Right atrium auricular region (tissue), 2 donors: ENCODE measurements at regions not wholly inside any gene's neighbourhood (a gene's known extent, or its start where the extent isn't known, plus 50 kb on each side); places are given as distances from the start of the nearest gene placed in this dataset.

Experiments used
- DNase-seq: peaks from one replicate; pipeline ENCODE4 v3.0.0-alpha.2; 2019; ENCODE audit warnings: low spot score
- H3K27ac ChIP-seq, 2 donors: fragments of 200-600 bp; sonication (generic); 1 replicate in 1 of 2; 2 replicates in 1 of 2; pipeline ENCODE4 v1.5.1; 2016 to 2019
- H3K27me3 ChIP-seq, 2 donors: fragments of 200-600 bp; sonication (generic); one replicate each; pipeline versions ENCODE4 v1.5.1 to v1.6.0; 2017 to 2019
- H3K36me3 ChIP-seq: fragments of 200-600 bp; sonication (generic); one replicate; pipeline ENCODE4 v1.5.1; 2016
- H3K4me1 ChIP-seq, 2 donors: fragments of 200-600 bp; sonication (generic); one replicate each; pipeline versions ENCODE4 v1.5.1 to v1.6.0; 2017 to 2019
- H3K4me3 ChIP-seq, 2 donors: fragments of 200-600 bp; sonication (generic); 1 replicate in 1 of 2; 2 replicates in 1 of 2; pipeline ENCODE4 v1.5.1; 2017 to 2019; ENCODE audit warnings: mild to moderate bottlenecking in 1 of 2, moderate library complexity in 1 of 2
- H3K9me3 ChIP-seq, 2 donors: fragments of 200-600 bp; sonication (generic); one replicate each; pipeline ENCODE4 v1.5.1; 2019
- CTCF ChIP-seq, 2 donors: fragments of 200-600 bp; sonication (generic); IDR thresholded peaks; one replicate each; pipeline ENCODE4 v1.5.1; 2019; ENCODE audit warnings: antibody characterized with exemption in 2 of 2

- H3K4me1 ChIP-seq, result no peaks in the 10 kb centered on the region
- no peaks in the 10 kb centered on the region for H3K27me3 ChIP-seq
- H3K27ac ChIP-seq, result no peak overlapping the region
- H3K9me3 ChIP-seq, result no peaks in the 10 kb centered on the region
- TF ChIP-seq CTCF (IDR thresholded peaks at IDR 0.05), result no peak
- H3K36me3 ChIP-seq, result no peaks in the 10 kb centered on the region
- DNase-seq, result no peak
- no peak overlapping the region for H3K4me3 ChIP-seq
These were observed 184.4 kb upstream of the ALG10B start for GRCh38 chr12:38132139-38132538.

DNA sequence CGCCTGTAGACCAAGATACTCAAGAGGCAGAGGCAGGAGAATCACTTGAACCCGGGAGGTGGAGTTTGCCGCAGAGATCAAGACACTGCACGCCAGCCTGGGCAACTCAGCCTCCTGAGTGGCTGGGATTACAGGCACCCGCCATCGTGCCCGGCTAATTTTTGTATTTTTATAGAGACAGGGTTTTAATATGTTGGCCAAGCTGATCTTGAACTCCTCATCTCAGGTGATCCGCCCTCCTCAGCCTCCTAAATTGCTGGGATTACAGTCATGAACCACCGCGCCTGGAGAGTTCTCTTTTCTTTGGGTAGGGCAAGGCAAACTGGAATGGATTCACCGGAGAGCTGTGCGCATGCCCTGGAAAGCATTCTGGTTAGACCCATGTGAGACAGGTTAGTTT, 179.3 kb upstream of the ALG10B start:
- TF ChIP-seq CTCF (IDR thresholded peaks at IDR 0.05), result no peak
- Histone ChIP-seq H3K4me3 (no peak overlapping the region), H3K9me3 (no peaks in the 10 kb centered on the region), H3K27ac (no peak overlapping the region), H3K4me1 (peaks cover 0 to 9% of the 10 kb centered on the region in 2 donors), H3K27me3 (no peaks in the 10 kb centered on the region), H3K36me3 (no peaks in the 10 kb centered on the region)
- peak; percentile 50 for DNase-seq

DNA sequence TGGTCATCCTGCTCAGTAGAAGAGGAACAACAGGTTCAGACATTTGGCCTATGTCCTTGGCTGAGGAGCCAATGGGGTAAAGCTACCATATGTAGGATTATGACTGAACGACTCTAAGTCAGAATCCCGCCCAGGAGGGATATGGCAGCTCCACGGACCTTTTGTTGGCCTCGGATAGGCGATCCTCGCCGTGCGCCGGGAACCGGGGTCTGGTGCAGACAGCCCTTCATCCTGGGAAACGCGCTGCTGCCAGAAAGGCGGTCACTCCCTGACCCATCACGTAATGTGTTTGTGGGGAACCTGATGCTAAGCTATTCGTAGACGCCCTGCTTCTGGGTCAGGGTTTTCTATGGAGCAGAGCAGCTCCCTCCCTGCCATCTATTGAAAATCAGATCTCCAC, 178.9 kb upstream of the ALG10B start:
- TF ChIP-seq CTCF (IDR thresholded peaks at IDR 0.05), result no peak
- Histone ChIP-seq H3K4me3 (no peak overlapping the region), H3K27me3 (no peaks in the 10 kb centered on the region), H3K36me3 (no peaks in the 10 kb centered on the region), H3K4me1 (peaks cover 0 to 9% of the 10 kb centered on the region in 2 donors), H3K27ac (no peak overlapping the region), H3K9me3 (no peaks in the 10 kb centered on the region)
- peak; percentile 43 for DNase-seq

DNA sequence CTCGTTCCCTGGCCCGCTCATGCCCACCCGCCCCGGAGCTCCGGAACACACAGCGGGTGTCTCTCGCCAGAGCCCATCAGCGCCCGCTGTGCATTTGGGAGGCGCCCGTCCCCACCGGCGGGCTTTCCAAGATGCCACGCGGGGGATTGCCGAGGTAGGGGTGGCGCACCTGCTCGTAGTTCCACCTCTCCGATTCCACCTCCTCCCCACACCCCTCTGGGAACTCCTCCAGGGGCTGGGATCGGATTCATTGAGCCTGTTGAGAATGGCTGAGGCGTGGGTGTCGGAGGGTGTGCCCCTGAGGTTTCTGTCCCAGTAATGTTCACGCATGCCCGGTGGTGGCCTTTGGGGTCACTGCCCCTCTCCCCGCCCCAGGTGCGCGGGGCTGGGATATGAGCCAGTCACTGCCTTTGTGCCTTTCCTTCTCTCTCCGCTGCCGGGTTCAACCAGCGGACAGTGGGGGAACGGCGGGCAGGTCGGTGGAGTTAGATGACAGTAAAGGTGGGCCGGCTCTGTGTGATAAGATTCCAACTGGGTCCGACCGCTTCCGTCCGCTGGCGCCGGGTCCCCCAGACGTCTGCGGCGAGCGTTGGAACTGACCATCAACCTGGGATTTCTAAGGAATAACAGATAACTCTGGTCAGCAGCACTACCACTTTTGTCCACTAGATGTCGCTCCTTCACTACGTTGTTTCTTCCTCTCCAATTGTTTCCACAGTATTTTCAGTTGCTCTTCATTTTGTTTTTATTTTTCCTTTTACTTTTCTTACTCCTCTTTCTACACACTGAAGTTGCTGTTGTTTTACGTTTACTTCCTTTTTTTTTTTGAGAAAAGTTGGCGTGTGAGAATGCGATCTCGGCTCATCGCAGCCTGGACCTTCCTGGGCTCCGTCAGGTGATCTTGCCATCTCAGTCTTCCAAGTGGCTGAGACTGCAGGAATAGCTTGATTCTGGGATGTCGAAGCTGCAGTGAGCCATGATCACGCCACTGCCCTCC, 178.1 kb upstream of the ALG10B start:
- DNase-seq, result peak; percentile 80

DNA sequence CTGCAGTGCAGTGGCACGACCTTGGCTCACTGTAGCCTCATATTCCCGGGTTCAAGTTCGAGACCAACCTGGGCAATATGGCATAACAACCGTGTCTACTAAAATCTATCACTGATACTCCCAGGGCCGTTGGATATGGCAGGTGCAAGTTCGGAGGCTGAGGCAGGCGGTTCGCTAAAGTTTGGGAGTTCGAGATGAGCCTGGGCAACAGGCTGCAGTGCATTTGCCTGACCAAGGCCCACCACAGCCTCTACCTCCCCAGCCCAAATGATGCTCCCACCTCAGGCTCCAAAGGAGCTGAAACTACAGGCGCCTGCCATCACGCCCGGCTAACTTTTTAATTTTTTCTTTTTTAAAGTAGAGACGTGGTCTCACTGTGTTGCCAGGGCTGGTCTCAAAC, 177.1 kb upstream of the ALG10B start:
- Histone ChIP-seq H3K4me1 (peaks cover 0 to 9% of the 10 kb centered on the region in 2 donors), H3K36me3 (no peaks in the 10 kb centered on the region), H3K4me3 (no peak overlapping the region), H3K27ac (no peak overlapping the region), H3K27me3 (no peaks in the 10 kb centered on the region), H3K9me3 (no peaks in the 10 kb centered on the region)
- TF ChIP-seq CTCF (IDR thresholded peaks at IDR 0.05), result no peak
- peak; percentile 46 for DNase-seq

More for the DNA sequence above, 178.1 kb upstream of the ALG10B start:
- H3K27me3 ChIP-seq, result no peaks in the 10 kb centered on the region
- H3K27ac ChIP-seq, result no peak overlapping the region
- no peaks in the 10 kb centered on the region for H3K9me3 ChIP-seq
- H3K4me1 ChIP-seq, result peaks cover 0 to 9% of the 10 kb centered on the region in 2 donors
- H3K4me3 ChIP-seq, result peak overlapping the region; percentile 18 to 38
- peak; percentile 97 to 98 for TF ChIP-seq CTCF (IDR thresholded peaks at IDR 0.05)
- no peaks in the 10 kb centered on the region for H3K36me3 ChIP-seq
